ENCODE measurements at regions not wholly inside any gene's neighbourhood (a gene's known extent, or its start where the extent isn't known, plus 50 kb on each side); places are given as distances from the start of the nearest gene placed in this dataset.
"Not testable (repeated sequence)": the region's sequence is repeated elsewhere in the genome, so short reads cannot be mapped to it uniquely, and the experiment has no call there.

GRCh38 chr2:20115902-20116301, 64.5 kb upstream of the LAPTM4A start:
- H3K4me3 Mint-ChIP-seq (ENCODE audit: low read depth, unreplicated experiment) = no peak overlapping the region
- peaks cover 19% of the 10 kb centered on the region for H3K4me1 Mint-ChIP-seq (ENCODE audit: low read depth, unreplicated experiment)
- H3K27ac Mint-ChIP-seq (ENCODE audit: unreplicated experiment) = no peak overlapping the region
- TF ChIP-seq CTCF (IDR thresholded peaks at IDR 0.05; ENCODE audit: unreplicated experiment) = no peak
- no peak for DNase-seq
- no TSS peak for BruUV-seq (replicated peaks)
- no peaks in the 10 kb centered on the region for H3K36me3 Mint-ChIP-seq (ENCODE audit: insufficient read depth, unreplicated experiment)
- CTCF ChIA-PET = interaction anchor here (0.7 kb wide), 1 partner anchor 284 kb away, joined by 3 read pairs; no protein-coding TSS in a partner anchor
- no peaks in the 10 kb centered on the region for H3K27me3 Mint-ChIP-seq (ENCODE audit: unreplicated experiment)
- intact Hi-C loops (cut with micrococcal nuclease; ENCODE audit: unreplicated experiment) = no loop called here
- no peaks in the 10 kb centered on the region for H3K9me3 Mint-ChIP-seq (ENCODE audit: low read depth, unreplicated experiment)

- TF ChIP-seq CTCF (IDR thresholded peaks at IDR 0.05; ENCODE audit: unreplicated experiment) = no peak
- intact Hi-C loops (cut with micrococcal nuclease; ENCODE audit: unreplicated experiment) = no loop called here
- Mint-ChIP-seq H3K36me3 (ENCODE audit: insufficient read depth, unreplicated experiment) (no peaks in the 10 kb centered on the region), H3K27me3 (ENCODE audit: unreplicated experiment) (no peaks in the 10 kb centered on the region), H3K9me3 (ENCODE audit: low read depth, unreplicated experiment) (no peaks in the 10 kb centered on the region), H3K4me1 (ENCODE audit: low read depth, unreplicated experiment) (peaks cover 20% of the 10 kb centered on the region), H3K27ac (ENCODE audit: unreplicated experiment) (no peak overlapping the region), H3K4me3 (ENCODE audit: low read depth, unreplicated experiment) (no peak overlapping the region)
- CTCF ChIA-PET = no interaction called here
- no TSS peak for BruUV-seq (replicated peaks)
- no peak for DNase-seq
Measured at GRCh38 chr2:20115374-20115773, 63.9 kb upstream of the LAPTM4A start.

DNA sequence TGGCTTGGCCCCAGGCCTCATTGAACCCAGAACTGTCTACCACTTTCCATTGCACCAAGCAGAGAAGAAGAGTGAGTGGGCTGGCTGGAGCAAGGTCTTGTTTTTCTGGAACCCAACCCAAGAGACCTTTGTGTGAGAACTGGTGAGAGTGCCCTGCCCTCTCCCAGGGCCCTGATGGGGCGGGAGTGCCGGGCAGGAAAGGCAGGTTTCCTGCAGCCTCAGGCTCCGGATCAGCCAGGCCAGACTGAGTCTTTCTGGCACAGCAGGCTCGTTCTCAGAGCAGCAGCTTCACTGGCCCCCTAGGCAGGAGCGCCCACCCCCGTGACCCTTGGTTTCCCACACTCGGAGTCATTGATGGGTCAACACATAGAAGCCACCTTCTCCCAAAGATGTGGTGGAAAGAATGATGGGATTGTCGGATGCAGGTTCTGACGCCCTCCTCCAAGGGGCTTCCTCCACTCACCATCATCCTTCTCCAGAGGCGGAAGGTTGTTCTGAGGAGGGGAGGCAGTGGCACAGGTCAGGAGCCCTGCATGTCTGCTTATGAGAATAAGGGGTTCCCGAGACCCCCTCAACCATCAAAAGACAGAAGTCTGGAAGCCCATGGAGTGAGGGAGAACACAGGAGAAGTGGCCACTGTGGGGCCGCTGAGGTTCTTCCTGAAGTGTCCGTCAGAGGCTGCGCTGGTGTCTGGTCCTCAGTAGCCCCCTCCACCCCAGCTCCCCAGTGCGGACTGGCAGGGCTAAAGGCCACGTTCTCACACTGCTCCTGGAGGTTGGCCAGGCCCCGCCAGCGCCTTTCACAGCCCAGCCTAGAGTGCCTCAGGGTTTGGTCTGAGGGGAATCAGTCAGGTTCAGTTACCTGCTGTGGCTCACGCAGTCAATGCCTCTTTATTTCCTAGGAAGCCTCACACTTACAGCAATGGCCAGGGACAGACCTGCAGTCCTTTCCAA, 62.8 kb upstream of the LAPTM4A start:
- H3K4me3 Mint-ChIP-seq (ENCODE audit: low read depth, unreplicated experiment) = no peak overlapping the region
- intact Hi-C loops (cut with micrococcal nuclease; ENCODE audit: unreplicated experiment) = no loop called here
- peaks cover 31% of the 10 kb centered on the region for H3K4me1 Mint-ChIP-seq (ENCODE audit: low read depth, unreplicated experiment)
- H3K9me3 Mint-ChIP-seq (ENCODE audit: low read depth, unreplicated experiment) = no peaks in the 10 kb centered on the region
- H3K27ac Mint-ChIP-seq (ENCODE audit: unreplicated experiment) = no peak overlapping the region
- no peaks in the 10 kb centered on the region for H3K27me3 Mint-ChIP-seq (ENCODE audit: unreplicated experiment)
- no peaks in the 10 kb centered on the region for H3K36me3 Mint-ChIP-seq (ENCODE audit: insufficient read depth, unreplicated experiment)
- CTCF ChIA-PET = no interaction called here
- peak; percentile 32 for DNase-seq
- TF ChIP-seq CTCF (IDR thresholded peaks at IDR 0.05; ENCODE audit: unreplicated experiment) = no peak
- no TSS peak for BruUV-seq (replicated peaks)

DNA sequence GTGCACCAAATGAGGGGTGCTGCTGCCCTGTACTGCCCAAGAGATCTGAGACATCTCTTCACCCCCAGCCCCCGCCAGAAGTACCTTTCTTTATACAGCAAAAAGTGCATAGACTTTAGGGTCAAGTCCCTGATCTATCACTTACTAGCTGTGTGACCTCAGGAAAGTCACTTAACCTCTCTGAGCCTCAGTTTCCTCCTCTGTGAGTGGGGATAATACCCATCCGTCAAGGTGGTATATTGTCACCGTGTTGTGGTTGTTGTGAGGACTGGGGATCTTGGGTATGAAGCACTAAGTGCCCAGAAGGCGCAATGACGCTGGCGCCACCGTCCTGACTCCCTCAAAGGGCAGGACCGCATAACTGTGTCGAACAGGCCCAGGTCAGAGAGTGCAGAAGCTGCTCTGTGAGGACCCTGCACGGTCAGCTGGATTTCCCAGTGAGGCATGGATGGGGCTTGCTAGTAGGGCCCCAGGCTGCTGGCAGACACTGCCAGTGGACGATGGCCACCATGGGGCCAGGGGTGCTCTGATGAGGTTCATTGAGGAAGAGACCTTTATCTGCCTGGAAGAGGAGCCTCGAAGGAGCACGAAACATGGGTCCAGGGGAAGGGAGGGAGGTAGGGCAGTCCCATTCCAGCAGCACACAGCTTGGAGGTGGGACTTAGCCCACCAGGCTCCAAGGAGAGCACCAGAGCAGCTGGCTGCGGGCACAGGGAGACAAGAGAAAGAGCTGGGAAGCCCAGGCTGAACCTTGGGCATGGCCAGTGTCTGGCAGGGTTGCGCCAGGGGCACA, 61.8 kb upstream of the LAPTM4A start:
- no peak overlapping the region for H3K27ac Mint-ChIP-seq (ENCODE audit: unreplicated experiment)
- H3K4me1 Mint-ChIP-seq (ENCODE audit: low read depth, unreplicated experiment) = peaks cover 41% of the 10 kb centered on the region
- no peaks in the 10 kb centered on the region for H3K36me3 Mint-ChIP-seq (ENCODE audit: insufficient read depth, unreplicated experiment)
- no peak overlapping the region for H3K4me3 Mint-ChIP-seq (ENCODE audit: low read depth, unreplicated experiment)
- H3K9me3 Mint-ChIP-seq (ENCODE audit: low read depth, unreplicated experiment) = no peaks in the 10 kb centered on the region
- CTCF ChIA-PET = no interaction called here
- no peaks in the 10 kb centered on the region for H3K27me3 Mint-ChIP-seq (ENCODE audit: unreplicated experiment)
- intact Hi-C loops (cut with micrococcal nuclease; ENCODE audit: unreplicated experiment) = no loop called here
- no peak for TF ChIP-seq CTCF (IDR thresholded peaks at IDR 0.05; ENCODE audit: unreplicated experiment)
- no TSS peak for BruUV-seq (replicated peaks)
- DNase-seq = no peak

- H3K36me3 Mint-ChIP-seq (ENCODE audit: insufficient read depth, unreplicated experiment); H3K4me3 Mint-ChIP-seq (ENCODE audit: low read depth, unreplicated experiment); H3K27ac Mint-ChIP-seq (ENCODE audit: unreplicated experiment); DNase-seq; H3K27me3 Mint-ChIP-seq (ENCODE audit: unreplicated experiment); BruUV-seq (replicated peaks); H3K9me3 Mint-ChIP-seq (ENCODE audit: low read depth, unreplicated experiment); intact Hi-C loops (cut with micrococcal nuclease; ENCODE audit: unreplicated experiment); CTCF ChIA-PET: not testable (repeated sequence)
- H3K4me1 Mint-ChIP-seq (ENCODE audit: low read depth, unreplicated experiment) = peaks cover 47% of the 10 kb centered on the region
Measured at GRCh38 chr2:20112361-20112760, 60.9 kb upstream of the LAPTM4A start.

Measured in Calu3 (cell line).